M059J (cell line): ENCODE measurements at regions not wholly inside any gene's neighbourhood (a gene's known extent, or its start where the extent isn't known, plus 50 kb on each side); places are given as distances from the start of the nearest gene placed in this dataset.

Experiments
- DNase-seq: peaks from one replicate; pipeline ENCODE4 v3.0.0-alpha.2; 2012; ENCODE audit warnings: low read depth

DNA sequence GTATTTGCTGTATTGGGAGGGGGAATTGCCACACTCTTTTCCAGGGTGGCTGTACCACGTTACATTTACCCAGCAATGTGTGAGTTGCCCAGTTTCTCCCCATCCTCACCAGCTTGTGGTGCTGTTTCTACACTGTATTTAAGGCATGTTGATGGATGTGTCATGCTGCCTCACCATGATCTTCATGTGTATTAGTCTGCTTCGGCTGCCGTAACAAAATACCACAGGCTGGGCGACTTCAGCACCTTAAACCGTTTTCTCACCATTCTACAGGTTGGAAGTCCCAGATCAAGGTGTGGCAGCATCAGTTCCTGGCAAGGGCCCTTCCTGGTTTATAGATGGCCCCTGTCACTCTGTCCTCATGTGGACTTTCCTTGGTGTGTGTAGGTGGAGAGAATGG, 169.7 kb downstream of the IGLL1 start:
- no peak for DNase-seq

DNA sequence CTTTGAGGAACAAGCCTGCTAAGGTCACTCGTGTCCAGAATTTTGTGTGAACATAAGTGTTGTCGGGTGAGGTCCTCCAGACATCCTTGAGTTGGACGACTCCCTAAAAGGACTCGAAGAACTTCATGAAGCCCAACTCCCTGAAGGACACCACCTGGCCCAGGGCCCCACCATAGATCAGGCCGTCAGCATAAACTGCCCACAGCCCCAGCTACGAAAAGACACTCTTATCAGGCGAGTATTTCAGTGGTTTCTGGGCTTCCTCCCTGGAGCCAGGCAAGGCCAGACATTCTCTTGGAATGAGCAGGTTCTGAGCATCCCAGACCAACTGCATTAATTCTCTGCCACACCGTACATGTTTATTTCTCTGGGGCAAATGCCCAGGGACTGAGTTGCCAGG, 170.1 kb downstream of the IGLL1 start:
- DNase-seq, result no peak

DNA sequence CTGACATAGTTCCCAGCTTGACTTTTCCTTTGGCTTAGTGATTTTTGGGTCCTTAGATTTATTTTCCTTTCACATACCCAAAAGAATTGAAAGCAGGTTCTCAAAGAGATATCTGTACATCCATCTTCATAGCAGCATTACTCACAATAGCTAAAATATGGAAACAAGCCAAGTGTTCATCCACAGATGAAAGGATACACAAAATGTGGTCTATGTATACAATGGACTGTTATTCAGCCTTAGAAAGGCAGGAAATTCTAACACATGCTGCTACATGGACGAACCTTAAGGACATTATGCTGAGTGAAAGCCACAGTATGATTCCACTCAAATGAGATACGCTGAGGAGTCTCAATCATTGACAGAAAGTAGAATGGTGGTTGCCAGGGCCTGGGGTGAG, 171.8 kb downstream of the IGLL1 start:
- DNase-seq, result no peak

- DNase-seq, result no peak
Measured at GRCh38 chr22:23405366-23405851, 174.7 kb downstream of the IGLL1 start.

GRCh38 chr22:23404689-23405365, 175.3 kb downstream of the IGLL1 start:
- no peak for DNase-seq

DNA sequence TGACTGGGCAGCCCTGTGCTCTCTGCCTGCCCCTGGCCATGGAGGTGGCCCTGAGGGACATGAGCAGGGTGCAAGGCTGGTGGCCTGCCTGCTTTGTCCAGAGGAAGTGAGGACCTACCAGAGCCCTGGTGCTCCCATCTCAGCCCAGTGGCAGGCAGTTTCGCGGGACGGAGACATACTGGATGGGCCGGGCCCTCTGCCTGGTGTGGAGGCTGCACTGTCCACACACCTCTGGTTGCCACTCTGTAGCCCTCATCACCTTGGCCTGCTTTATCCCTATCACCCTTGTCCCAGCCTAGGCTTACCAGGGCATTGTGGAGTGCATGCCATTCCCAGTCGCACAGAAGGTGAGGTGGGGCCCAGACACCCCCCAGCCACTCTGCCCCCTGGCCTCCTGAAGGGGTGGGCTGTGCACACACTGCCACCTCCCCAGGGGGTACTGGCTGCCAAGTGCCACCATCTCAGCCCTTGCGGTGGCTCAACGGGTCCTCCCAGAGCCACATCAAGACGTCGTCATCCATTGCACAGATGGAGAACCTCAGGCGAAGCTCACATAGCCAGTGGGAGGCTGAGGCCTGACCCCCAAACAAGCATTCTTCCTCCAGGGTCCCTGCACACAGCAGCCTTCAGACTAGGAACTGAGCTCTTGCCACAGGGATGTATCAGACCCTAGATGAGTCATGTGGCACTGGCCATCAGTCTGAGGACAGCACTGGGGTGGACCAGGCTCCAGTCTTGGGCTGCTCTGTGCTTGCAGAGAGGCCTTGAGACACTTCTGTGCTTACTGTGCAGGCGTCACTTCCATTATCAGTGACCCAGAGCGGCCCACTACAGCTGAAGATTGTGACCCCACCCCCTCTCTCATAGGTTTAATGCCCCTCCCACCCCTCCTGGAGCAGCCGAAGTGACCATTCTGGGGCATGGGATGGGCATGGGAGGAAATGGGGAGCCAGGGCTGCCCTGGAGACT, 176.1 kb downstream of the IGLL1 start:
- peak; percentile 22 for DNase-seq

GRCh38 chr22:23403152-23403719, 176.9 kb downstream of the IGLL1 start:
- no peak for DNase-seq

DNA sequence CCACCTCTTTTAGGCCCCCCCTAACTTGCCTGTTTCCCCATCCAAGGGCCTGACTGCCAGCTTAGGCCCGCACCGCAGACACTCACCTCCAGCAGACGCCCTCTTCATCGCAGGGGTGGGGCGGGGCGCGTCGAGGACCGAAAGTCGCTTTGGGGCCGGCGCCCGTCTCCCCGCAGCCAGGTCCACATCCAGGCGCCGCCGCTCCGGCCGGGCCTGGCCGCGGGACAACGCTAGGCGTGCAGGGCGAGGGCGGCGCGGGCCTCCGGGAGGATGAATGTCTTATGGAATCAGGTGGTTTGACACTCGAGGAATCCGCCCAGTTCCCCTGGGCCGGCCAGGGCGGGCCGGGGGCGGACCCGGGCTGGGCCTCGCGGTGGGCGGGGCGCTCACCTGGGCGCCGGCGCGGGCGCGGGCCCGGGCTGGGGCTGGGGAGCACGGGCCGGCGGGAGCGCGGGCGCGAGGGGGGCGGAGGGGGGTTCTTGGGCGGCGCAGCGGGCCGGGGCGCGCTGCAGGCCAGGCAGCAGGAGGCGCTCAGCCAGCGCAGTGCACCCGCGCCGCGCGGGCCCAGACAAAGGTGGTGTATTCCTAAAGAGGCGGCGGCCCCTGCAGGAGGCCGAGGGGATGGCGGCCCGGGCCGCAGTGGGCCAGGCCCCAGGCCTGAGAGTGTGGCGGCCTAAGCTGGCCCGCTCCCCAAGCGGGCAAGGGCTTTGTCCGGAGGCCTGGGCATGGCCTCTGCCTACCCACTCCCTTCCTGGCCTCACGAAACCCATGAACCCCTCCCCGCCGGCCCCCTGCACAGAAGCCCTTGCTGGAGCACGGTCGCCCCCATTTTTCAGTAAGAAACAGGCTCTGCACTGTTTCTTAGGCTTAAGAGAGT, 177.6 kb downstream of the IGLL1 start:
- peak; percentile 6 for DNase-seq

GRCh38 chr22:23401910-23402274, 178.2 kb downstream of the IGLL1 start:
- DNase-seq, result no peak

DNA sequence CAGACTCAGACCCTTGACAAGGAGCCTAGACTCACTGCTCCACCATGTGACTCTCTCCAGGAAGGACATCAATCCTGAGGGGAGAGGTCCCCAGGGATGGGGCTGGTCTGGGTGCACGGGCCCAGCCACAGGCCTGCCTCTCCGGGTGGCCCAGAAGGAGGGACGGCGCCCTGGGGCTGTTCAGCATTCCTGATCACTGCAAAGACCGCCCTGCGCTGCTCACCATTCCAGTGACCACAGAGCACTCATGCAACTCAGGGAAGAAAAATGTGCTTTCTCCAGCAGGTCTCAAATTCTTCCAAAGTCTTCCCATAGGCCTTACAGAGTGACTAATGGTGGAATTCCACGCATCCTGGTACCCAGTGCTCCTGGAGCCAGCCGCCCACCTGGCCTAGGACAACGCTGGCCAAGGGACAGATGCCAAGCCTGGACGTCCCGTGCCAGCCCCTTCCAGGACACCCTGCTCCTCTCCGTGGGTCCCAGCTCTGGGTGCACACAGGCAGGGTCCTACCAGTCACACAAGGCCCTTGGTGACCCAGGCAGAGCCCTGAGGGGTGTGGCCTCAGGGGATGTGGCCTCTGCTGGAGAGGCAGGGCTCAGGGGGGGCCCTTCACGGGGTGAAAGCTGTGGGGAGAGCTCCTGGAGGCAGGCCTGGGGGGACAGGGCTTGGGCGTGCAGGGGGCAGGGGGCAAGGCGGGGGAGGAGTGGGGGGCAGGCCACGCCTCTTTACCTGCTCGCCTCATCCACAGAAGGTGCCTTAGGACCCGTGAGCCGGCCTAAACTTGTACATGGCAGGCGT, 178.8 kb downstream of the IGLL1 start:
- DNase-seq, result peak; percentile 88

DNA sequence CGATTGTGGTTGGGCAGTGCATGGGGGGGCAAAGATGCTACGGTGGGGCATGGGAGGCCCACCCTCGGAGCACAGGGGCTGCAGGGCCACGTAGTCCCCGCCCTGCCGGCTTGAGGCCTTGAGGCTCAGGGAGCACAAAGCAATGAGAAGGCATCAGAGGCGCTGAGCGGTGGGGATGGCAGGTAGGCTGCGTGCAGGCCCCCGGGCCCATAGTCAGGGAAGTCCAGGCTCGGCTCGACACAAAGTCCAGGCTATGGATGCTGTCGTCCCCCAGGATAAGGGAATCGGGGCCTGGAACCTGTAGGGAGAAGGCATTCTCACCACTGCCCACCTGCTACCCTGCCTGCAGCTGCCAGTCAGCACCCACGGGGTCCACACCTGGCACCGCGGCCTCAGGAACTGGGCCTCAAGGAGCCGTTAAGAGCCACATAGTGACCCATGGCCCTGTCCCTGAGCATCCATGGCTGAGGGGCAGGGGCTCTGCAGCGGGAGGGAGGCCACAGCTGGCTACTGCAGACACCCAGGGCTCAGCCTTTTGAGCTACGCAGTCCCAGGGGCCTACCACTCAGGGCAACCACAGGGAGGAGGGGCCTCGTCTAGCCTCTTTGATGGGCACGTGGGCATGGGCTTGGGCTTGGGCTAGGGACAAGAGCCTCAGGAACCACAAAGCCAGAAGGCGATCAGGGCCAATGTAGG, 179.7 kb downstream of the IGLL1 start:
- DNase-seq, result no peak

DNA sequence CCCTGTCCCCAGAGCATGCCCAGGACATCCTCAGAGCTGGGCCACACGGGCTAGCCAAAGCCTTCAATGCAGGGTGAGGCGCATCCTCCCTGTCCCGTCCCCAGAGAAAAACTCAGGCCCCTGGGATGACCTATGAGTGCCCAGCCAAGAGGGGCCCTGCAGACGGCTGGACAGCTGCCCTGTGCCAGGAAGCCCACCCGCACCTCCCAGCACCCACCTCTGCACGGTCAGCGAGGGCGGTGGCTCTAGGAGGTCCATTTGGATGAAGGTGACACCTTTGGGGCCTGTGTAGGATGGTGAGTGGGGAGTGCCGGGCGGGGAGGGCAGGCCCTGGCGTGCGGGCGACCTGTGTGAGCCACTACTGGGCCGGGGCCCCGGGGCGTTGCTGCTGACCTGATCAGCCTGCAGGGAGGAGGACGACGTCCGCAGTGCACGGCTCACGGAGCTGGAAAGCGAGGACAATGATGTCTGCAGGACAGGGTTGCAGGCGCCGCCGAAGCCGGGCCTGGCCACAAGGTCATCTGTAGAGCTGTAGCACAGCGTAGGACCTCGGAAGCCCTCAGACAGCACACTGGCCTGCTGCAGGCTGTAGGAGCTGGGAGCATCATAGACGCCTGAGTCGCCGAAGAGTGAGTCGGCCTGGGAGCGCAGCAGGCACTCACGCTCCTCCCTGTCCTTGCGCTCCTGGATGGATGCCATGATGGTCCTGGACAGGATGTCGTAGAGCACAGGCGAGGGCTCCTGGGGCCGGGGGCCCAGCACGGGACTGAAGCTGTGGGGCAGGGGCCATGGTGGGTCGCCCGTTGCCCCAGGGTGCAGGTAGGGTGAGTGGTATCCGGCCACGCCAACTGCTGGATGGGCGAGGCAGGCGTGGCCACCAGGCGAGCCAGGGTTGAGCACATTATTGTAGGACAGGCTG, 180.5 kb downstream of the IGLL1 start:
- DNase-seq, result no peak

DNA sequence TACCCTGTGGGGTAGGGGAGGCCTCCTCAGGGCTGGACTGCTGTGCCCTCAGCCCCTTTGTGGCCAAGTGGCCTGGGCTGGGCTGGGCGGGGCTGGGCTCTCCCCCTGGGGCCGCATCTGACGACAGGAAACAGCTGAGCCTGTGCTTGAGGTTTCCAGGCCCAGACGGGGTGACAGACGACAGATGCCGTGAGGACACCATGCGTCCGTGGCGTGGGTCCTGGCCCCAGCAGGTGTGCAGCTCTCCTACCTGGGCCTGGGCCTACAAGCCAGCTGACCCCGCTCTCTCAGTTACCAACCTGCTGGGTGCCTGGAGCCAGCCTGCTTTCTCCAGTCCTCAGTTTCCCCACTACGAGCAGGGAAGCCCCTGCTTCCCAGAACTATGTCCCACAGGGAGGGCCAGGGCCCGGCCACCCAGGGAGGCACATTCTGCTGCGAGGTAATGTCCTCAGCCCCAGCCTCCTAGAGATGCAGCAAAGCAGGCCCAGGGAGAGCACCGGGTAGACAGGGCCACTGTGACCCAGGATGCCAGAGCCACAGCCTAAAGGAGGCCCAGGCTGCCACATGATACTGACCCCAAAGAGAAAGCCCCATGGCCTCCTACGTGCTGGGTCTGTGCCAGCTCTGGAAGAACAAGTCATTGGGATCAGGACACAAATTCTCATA, 181.3 kb downstream of the IGLL1 start:
- DNase-seq, result no peak

DNA sequence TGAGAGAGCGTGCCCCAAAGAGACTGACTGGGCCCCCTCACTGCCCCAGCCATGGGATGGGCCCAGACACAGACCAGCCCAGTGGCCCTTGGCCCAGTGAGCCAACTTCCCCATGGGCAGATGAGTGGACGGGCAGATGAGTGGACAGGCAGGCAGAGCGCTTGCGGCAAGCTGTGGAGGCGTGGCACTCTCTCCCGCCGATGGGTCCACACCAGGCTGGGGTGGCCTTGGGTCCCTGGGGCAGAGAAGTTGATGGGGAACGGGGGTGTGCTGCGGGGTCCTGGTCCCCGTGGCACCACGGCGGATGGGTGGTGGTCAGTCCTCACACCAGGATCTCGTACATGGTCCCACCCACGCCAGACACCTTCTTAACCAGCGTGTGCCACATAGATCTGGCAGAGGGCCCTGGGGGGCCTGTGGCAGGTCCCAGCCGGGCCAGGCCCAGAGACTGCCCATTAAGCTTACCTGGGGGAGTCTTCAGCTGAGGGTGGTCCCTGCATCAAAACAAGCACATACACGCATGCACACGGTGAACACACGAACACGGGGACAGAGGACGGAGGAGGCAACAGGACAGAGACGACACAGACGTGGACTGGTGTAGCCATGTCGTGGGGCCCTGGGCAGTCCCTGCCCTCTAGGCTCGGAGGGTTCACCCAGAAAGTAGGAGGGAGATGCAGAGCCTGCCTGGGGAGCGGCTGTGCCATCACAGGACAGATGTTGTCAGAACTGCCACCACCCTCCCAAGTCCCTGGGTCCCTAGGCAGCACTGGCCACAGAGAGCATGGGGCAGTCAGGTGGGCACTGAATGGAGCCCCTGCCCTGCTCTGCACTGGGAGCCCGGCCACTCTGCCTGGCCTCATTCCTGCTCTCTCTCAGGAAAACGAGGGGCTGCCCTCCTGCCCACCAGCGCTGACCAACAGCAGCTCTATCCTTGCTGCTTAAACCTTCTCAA, 182.2 kb downstream of the IGLL1 start:
- no peak for DNase-seq

- no peak for DNase-seq
Measured at GRCh38 chr22:23397008-23397612, 183.0 kb downstream of the IGLL1 start.

DNA sequence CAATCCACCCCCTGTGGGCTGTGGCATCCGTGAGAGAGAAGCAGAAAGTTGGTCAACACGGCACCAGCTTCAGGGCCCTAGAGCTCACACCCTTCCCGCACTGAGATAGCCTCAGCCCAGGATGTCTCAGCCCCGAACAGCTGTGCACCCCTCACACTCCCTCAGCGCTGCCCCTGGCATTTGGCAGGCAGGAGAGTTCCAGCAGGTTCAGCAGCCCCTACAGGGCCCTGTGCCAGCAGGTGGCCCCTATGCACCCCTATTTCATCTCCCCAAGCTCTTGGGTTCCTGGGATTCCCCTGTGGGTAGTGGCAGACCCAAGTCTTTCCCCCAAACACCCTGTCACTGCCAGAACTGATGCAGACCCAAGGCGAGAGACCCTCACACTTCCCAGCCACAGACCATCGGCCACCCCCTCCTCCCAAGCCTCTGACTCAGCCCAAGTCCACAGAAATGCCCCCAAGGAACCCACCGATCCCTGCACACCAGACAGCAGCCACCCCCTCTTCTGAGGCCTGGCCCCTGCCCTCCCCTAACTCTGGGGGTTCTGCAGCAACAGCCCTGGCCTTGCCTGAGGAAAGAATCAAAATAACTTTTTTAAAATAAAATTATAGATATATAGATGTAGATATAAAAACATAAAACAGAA, 183.6 kb downstream of the IGLL1 start:
- DNase-seq, result no peak
